Common myeloid progenitor, CD34-positive (primary cell): ENCODE measurements at regions not wholly inside any gene's neighbourhood (a gene's known extent, or its start where the extent isn't known, plus 50 kb on each side); places are given as distances from the start of the nearest gene placed in this dataset.

Source experiments
- CTCF ChIA-PET: fragments of 350-600 bp; sonication (Branson Sonifier 250); formaldehyde crosslinking; loops from one replicate; lab custom pipeline; 2021; ENCODE audit warnings: antibody characterized with exemption; lab: Charles Lee
- POLR2A ChIA-PET: fragments of 350-600 bp; sonication (Branson Sonifier 250); formaldehyde crosslinking; loops from one replicate; lab custom pipeline; 2021; ENCODE audit warnings: antibody characterized with exemption; lab: Charles Lee
- DNase-seq, 3 donors: peaks; one replicate each; pipeline versions ENCODE4 v3.0.0 to v3.0.0-alpha.2; 2013
- H3K27ac ChIP-seq, 2 experiments: 1 replicate in 1 of 2; 2 replicates in 1 of 2; pipeline ENCODE4 v1.7.0; 2013; ENCODE audit warnings: inconsistent platforms in 2 of 2, low read length in 2 of 2, mild to moderate bottlenecking in 2 of 2, low read depth in 1 of 2, moderate library complexity in 1 of 2; ENCODE audit not compliant: severe bottlenecking in 2 of 2, insufficient read depth in 1 of 2, poor library complexity in 1 of 2
- H3K27me3 ChIP-seq, 5 experiments: replicated peaks in 2 of 5; 1 replicate in 3 of 5; 2 replicates in 2 of 5; pipeline versions ENCODE4 v1.6.1 to v1.7.0; 2013; ENCODE audit warnings: low read length in 4 of 5, mild to moderate bottlenecking in 2 of 5, moderate library complexity in 2 of 5, inconsistent platforms in 1 of 5; ENCODE audit not compliant: insufficient read depth in 5 of 5, control insufficient read depth in 4 of 5
- H3K36me3 ChIP-seq, 4 experiments: 1 replicate in 2 of 4; 2 replicates in 2 of 4; pipeline versions ENCODE4 v1.6.1 to v1.7.0; 2013; ENCODE audit warnings: low read length in 3 of 4, control low read depth in 1 of 4, mild to moderate bottlenecking in 1 of 4; ENCODE audit not compliant: control insufficient read depth in 4 of 4, insufficient read depth in 4 of 4
- H3K4me1 ChIP-seq, 4 experiments: 1 replicate in 3 of 4; 2 replicates in 1 of 4; pipeline versions ENCODE4 v1.6.1 to v1.7.1; 2013; ENCODE audit warnings: low read length in 3 of 4, mild to moderate bottlenecking in 3 of 4, control low read depth in 1 of 4, inconsistent platforms in 1 of 4, moderate library complexity in 1 of 4; ENCODE audit not compliant: control insufficient read depth in 4 of 4, insufficient read depth in 4 of 4; ENCODE audit errors: control extremely low read depth in 1 of 4
- H3K4me3 ChIP-seq, 7 experiments: 1 replicate in 4 of 7; 2 replicates in 3 of 7; pipeline versions ENCODE4 v1.5.1 to v1.7.0; 2013; ENCODE audit warnings: mild to moderate bottlenecking in 7 of 7, low read length in 6 of 7, moderate library complexity in 6 of 7, inconsistent platforms in 2 of 7, low read depth in 2 of 7, control low read depth in 1 of 7; ENCODE audit not compliant: insufficient read depth in 4 of 7, control insufficient read depth in 1 of 7; ENCODE audit errors: extremely low read depth in 1 of 7
- H3K9me3 ChIP-seq, 5 experiments: 1 replicate in 4 of 5; 2 replicates in 1 of 5; pipeline versions ENCODE4 v1.6.1 to v1.7.1; 2013; ENCODE audit warnings: low read length in 4 of 5, mild to moderate bottlenecking in 2 of 5, inconsistent platforms in 1 of 5, low read depth in 1 of 5, moderate library complexity in 1 of 5; ENCODE audit not compliant: control insufficient read depth in 4 of 5, insufficient read depth in 2 of 5; ENCODE audit errors: control extremely low read depth in 1 of 5
- WGBS: methylation state at CpG from one replicate; pipeline ENCODE4 v1.1.5; 2013; ENCODE audit not compliant: insufficient coverage; 5-methylcytosine and 5-hydroxymethylcytosine counted together

DNA sequence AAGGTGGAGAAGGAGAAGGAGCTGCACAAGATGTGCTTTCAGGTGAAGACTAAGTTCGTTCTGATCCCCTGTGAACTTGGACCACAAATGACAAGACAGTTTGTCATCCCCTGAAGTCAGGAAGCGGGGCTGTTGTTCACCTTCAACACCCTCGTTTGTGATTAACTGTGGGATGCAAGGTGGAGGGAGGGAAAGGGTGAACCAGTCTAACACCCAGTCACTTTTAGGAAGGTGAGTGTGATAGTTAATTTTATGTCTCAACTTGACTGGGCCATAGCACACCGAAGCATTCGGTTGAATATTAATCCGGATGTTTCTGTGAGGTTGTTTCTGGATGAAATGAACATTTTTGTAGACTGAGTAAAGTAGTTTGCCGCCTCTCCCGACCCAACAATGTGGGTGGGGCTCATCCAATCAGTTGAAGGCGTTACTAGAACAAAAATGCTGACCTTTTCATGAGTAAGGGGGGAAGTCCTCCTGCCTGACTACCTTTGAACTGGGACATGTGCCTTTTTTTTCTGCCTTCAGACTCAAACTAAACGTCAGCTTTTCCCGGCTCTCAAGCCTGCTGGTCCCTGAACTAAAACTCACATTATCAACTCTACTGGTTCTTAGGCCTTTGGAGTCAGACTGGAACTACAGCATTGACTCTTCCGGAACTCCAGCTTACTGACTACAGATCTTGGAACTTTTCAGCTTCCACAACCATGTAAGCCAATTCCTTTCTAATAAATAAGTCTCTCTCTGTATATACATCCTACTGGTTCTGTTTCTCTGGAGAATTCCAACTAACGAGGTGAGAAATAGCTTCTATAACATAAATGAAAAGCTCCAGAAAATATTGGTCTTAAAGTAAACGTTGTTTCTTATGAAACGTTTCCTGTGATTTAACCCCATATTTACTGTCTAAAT, 264.0 kb upstream of the SLITRK3 start:
- no peaks in the 10 kb centered on the region for H3K36me3 ChIP-seq
- no peak overlapping the region for H3K27ac ChIP-seq
- no peaks in the 10 kb centered on the region for H3K4me1 ChIP-seq
- H3K27me3 ChIP-seq: no peaks in the 10 kb centered on the region
- 86% methylated on average over 10 of the region's 15 CpGs for WGBS
- no peaks in the 10 kb centered on the region for H3K9me3 ChIP-seq
- no peak overlapping the region for H3K4me3 ChIP-seq
- ChIA-PET CTCF (no interaction called here), POLR2A (no interaction called here)
- no peak for DNase-seq

DNA sequence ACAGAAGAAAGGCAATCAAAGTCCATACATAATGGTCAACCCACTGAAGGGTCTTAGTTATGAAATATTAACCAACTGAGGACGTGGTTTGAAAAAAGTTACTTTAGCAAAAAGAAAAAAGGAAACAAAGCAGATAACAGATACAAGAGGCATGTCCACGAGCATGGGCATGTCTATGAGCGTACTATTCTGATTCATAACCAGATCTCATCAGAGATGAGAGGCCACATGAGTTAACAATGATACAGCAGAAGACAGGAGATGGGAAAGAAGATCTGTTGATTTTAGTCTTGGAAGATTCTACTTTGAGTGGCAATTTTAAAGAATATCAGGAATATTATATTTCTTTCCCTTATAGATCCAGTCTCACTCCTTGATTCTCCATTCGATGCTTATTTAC, 262.9 kb upstream of the SLITRK3 start:
- WGBS: 86% methylated on average over 2 of the region's 4 CpGs
- Histone ChIP-seq H3K27me3 (no peaks in the 10 kb centered on the region), H3K4me1 (no peaks in the 10 kb centered on the region), H3K9me3 (no peaks in the 10 kb centered on the region), H3K36me3 (no peaks in the 10 kb centered on the region), H3K27ac (no peak overlapping the region), H3K4me3 (no peak overlapping the region)
- CTCF ChIA-PET: no interaction called here
- DNase-seq: no peak
- POLR2A ChIA-PET: interaction anchor here (0.7 kb wide), 1 partner anchor 48 kb away, joined by 4 read pairs; no protein-coding TSS in a partner anchor

DNA sequence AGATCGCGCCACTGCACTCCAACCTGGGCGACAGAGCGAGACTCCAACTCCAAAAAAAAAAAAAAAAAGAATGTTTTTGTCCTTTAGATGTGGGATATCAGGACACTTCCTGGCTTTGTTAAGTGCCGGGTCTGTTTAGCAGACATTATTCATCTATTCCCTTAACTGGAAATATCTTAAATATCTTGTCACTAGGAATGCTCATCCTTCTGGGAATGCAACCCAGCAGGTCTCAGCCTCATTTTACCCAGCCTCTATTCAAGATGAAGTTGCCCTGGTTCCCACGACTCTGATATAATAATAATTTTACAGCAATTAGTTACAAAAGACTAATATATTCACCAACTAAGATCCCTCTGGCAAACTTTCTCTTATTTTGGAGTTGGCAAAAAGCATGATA, 260.9 kb upstream of the SLITRK3 start:
- WGBS: 67% methylated on average over 1 of the region's 6 CpGs
- DNase-seq: no peak
- POLR2A ChIA-PET: no interaction called here

DNA sequence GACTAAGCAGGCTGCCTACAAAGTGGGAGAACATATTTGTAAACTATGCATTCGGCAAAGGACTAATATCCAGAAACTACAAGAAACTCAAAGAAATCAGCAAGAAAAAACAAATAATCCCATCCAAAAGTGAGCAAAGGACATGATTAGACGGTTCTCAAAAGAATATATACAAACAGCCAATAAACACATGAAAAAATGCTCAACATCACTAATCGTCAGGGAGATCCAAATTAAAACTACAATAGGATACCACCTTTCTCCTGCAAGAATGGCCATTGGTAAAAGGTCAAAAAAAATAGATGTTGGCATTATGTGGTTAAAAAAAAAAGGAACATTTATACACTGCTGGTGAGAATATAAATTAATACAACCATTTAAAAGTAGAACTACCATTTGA, 259.6 kb upstream of the SLITRK3 start:
- H3K4me1 ChIP-seq: no peaks in the 10 kb centered on the region
- H3K27ac ChIP-seq: no peak overlapping the region
- ChIA-PET CTCF (no interaction called here), POLR2A (no interaction called here)
- H3K36me3 ChIP-seq: no peaks in the 10 kb centered on the region
- H3K4me3 ChIP-seq: no peak overlapping the region
- no peaks in the 10 kb centered on the region for H3K27me3 ChIP-seq
- H3K9me3 ChIP-seq: no peaks in the 10 kb centered on the region
- DNase-seq: no peak
- WGBS: 94% methylated on average over 2 of the region's 3 CpGs

More for the DNA sequence above, 260.9 kb upstream of the SLITRK3 start:
- Histone ChIP-seq H3K4me3 (no peak overlapping the region), H3K27me3 (no peaks in the 10 kb centered on the region), H3K27ac (no peak overlapping the region), H3K4me1 (no peaks in the 10 kb centered on the region), H3K9me3 (no peaks in the 10 kb centered on the region), H3K36me3 (no peaks in the 10 kb centered on the region)
- CTCF ChIA-PET: no interaction called here

DNA sequence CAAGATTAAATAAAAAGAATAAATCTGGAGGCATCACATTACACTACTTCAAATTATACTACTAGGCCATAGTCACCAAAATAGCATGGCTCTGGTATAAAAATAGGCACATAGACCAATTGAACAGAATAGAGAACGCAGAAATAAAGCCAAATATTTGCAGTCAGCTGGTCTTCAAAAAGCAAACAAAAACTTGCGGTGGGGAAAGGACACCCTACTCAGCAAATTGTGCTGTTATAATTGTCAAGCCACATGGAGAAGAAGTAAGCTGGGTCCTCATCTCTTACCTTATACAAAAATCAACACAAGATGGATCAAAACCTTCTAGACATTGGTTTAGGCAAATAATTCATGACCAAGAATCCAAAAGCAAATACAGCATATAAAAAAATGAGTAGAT, 259.2 kb upstream of the SLITRK3 start:
- WGBS: 95% methylated on average over 2 of the region's 2 CpGs

DNA sequence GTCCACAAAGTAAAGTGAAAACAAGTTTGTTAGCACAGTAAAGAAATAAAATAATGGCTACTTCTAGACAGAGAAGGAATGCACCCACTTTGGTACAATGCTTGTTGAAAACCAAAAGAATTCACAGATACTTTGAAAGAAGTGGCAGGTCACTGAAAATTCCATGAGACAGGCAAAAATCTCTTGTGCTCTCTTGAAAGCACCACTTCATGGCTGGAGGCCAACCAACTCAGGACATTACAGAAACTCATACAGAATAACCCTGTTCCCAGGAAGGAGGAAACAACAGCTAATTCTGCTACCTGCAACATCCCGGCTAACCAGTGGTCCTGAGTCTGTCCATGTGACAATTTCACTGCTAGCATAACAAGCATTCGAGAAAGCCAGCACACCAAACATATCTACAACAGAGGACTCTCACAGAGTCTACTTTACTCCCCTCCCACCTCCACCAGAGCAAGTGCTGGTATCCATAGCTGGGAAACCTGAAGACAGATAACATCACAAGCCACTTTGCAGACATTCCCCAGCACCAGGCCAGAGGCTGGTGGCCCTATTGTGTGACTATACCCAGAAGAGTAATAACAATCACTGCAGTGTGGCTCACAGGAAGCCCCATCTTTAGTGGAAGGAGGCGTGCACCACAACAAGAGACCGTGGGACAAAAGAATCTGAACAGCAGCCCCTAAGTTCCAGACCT, 255.3 kb upstream of the SLITRK3 start:
- H3K36me3 ChIP-seq: no peaks in the 10 kb centered on the region
- H3K9me3 ChIP-seq: no peaks in the 10 kb centered on the region
- ChIA-PET CTCF (no interaction called here), POLR2A (no interaction called here)
- H3K27me3 ChIP-seq: no peaks in the 10 kb centered on the region
- WGBS: 50% methylated on average over 2 of the region's 4 CpGs
- H3K4me3 ChIP-seq: no peak overlapping the region
- H3K4me1 ChIP-seq: no peaks in the 10 kb centered on the region
- no peak for DNase-seq
- no peak overlapping the region for H3K27ac ChIP-seq

More for the DNA sequence above, 259.2 kb upstream of the SLITRK3 start:
- CTCF ChIA-PET: no interaction called here
- Histone ChIP-seq H3K27ac (no peak overlapping the region), H3K27me3 (no peaks in the 10 kb centered on the region), H3K9me3 (no peaks in the 10 kb centered on the region), H3K4me1 (no peaks in the 10 kb centered on the region), H3K36me3 (no peaks in the 10 kb centered on the region), H3K4me3 (no peak overlapping the region)
- POLR2A ChIA-PET: no interaction called here
- DNase-seq: no peak

DNA sequence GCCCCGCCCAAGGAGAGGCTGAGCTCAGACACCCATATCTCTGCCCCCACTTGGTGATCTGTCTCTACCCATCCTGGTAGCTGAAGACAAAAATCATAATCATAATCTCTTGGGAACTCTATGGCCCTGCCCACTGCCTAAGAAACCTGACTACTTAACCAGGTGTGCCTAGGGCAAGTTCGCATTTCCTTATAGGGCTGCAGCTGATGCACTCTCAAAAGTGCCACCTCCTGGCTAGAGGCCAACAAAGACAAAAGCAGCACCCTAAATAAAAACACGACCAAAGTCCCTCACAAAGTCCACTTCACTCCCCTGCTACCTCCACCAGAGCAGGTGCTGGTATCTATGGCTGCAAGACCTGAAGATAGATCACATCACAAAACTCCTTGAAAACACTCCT, 250.4 kb upstream of the SLITRK3 start:
- Histone ChIP-seq H3K27ac (no peak overlapping the region), H3K27me3 (no peaks in the 10 kb centered on the region), H3K36me3 (no peaks in the 10 kb centered on the region), H3K4me1 (no peaks in the 10 kb centered on the region), H3K9me3 (peaks cover 0 to 3% (median 0%) of the 10 kb centered on the region in 5 experiments), H3K4me3 (no peak overlapping the region)
- WGBS: 86% methylated on average over 2 of the region's 3 CpGs
- ChIA-PET CTCF (no interaction called here), POLR2A (no interaction called here)
- DNase-seq: no peak
